Stomach (tissue), 4 donors: ENCODE measurements at regions not wholly inside any gene's neighbourhood (a gene's known extent, or its start where the extent isn't known, plus 50 kb on each side); places are given as distances from the start of the nearest gene placed in this dataset.

Experiments
- POLR2A ChIP-seq, 4 donors: fragments of 450-650 bp; IDR thresholded peaks; one replicate each; pipeline ENCODE4 v1.6.1; 2016; ENCODE audit warnings: antibody characterized with exemption in 4 of 4, control low read depth in 2 of 4, mild to moderate bottlenecking in 1 of 4, moderate library complexity in 1 of 4
- POLR2AphosphoS5 ChIP-seq, 3 donors: sonication (generic); formaldehyde crosslinking; IDR thresholded peaks; one replicate each; pipeline ENCODE4 v1.6.1; 2016; ENCODE audit warnings: antibody characterized with exemption in 3 of 3
- TF ChIP-seq, protein P1 (sequence below), 7 experiments: fragments of 450-650 bp in 4 of 7; fragments of 200-600 bp in 3 of 7; sonication (generic) in 3 of 7; IDR thresholded peaks; one replicate each; pipeline ENCODE4 v1.5.1; 2016 to 2019; ENCODE audit warnings: antibody characterized with exemption in 7 of 7, control low read depth in 2 of 7, mild to moderate bottlenecking in 1 of 7

DNA sequence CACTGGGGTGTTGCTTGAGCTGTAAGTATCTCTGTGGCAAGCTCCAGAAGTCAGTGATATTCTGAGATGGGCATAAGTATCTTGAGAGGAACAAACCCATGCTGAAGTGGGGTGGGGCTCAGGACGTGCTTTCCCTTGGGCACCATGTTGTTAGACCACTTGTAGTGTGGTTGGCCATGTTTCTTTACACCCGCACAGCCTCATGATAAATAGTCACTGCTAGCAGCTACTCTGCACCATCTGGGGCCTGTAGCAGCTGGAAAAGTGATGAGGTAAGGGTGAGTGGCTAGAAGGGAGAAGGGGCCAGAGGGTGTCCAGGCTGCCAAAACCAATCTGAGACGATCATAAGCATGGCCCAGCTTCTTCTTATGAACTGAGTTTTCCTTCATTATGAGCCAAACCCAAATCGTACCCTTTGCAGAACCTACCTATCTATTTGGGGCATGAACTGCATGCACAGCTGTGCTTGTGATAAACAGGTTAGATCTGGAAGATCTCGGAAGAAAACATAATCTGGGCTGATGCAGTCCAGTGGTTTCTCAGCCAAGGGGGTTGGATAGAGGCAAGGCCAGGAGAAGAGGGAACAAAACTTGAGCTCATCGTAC lies 91.9 kb upstream of the IRF2BP2 start:
- no peak for TF ChIP-seq POLR2A (IDR thresholded peaks at IDR 0.05)
- TF ChIP-seq POLR2AphosphoS5 (IDR thresholded peaks at IDR 0.05): no peak
- TF ChIP-seq, protein P1, sequence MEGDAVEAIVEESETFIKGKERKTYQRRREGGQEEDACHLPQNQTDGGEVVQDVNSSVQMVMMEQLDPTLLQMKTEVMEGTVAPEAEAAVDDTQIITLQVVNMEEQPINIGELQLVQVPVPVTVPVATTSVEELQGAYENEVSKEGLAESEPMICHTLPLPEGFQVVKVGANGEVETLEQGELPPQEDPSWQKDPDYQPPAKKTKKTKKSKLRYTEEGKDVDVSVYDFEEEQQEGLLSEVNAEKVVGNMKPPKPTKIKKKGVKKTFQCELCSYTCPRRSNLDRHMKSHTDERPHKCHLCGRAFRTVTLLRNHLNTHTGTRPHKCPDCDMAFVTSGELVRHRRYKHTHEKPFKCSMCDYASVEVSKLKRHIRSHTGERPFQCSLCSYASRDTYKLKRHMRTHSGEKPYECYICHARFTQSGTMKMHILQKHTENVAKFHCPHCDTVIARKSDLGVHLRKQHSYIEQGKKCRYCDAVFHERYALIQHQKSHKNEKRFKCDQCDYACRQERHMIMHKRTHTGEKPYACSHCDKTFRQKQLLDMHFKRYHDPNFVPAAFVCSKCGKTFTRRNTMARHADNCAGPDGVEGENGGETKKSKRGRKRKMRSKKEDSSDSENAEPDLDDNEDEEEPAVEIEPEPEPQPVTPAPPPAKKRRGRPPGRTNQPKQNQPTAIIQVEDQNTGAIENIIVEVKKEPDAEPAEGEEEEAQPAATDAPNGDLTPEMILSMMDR (IDR thresholded peaks at IDR 0.05): no peak
